ENCODE measurements at regions not wholly inside any gene's neighbourhood (a gene's known extent, or its start where the extent isn't known, plus 50 kb on each side); places are given as distances from the start of the nearest gene placed in this dataset.

DNA sequence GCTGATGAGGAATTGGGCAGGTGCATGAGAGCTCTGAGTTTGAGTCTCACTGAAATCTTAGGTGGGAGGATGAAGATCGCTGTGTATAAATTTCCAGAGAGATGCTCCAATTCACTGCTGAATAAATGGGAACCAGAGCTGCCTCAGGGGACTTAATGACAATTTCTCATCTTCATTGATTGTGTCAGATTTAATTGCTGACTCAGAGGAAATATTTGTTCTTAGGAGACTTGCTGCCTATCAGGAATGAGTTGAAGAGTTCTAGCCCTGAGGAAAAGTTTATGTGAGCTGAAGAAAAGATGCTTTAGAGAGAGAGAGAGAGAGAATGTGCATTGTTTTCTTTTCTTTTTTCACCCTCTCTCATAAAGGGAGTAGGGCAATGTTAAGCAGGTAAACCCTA lies 827.5 kb upstream of the WWC1 start:
- no peak for TF ChIP-seq MIER3 (CRISPR knock-in tag; IDR thresholded peaks at IDR 0.05; ENCODE audit: borderline replicate concordance)
- peak; percentile 78 to 90 for TF ChIP-seq MAFK (conservative IDR thresholded peaks at IDR 0.05 in 1 of 2, IDR thresholded peaks at IDR 0.05 in 1 of 2; ENCODE audit: low read length in 2 of 2)
- peak; percentile 83 for TF ChIP-seq MAFF (IDR thresholded peaks at IDR 0.05; ENCODE audit: low read depth, low read length)
- no peak for ATAC-seq
- FAIRE-seq, result no peak
- Histone ChIP-seq H3K79me2 (ENCODE audit: insufficient read depth, low read length) (no peaks in the 10 kb centered on the region), H3K4me1 (ENCODE audit: insufficient read depth, low read length) (no peaks in the 10 kb centered on the region), H3K4me3 (replicated peaks in 1 of 3; ENCODE audit: insufficient read depth in 1 of 3, low read depth in 2 of 3, low read length in 3 of 3) (no peak overlapping the region), H3K9me3 (ENCODE audit: low read length) (no peaks in the 10 kb centered on the region), H3K9ac (ENCODE audit: insufficient read depth, low read depth, low read length) (no peak overlapping the region), H2AFZ (ENCODE audit: low read length) (no peak overlapping the region), H3K4me2 (ENCODE audit: low read depth, low read length) (no peak overlapping the region), H4K20me1 (ENCODE audit: insufficient read depth, low read length) (no peaks in the 10 kb centered on the region), H3K36me3 (replicated peaks in 1 of 2; ENCODE audit: control insufficient read depth in 1 of 2, insufficient read depth in 2 of 2, low read length in 2 of 2) (no peaks in the 10 kb centered on the region), H3K27ac (ENCODE audit: extremely low read length, insufficient read depth, low read length) (no peak overlapping the region), H3K27me3 (ENCODE audit: control insufficient read depth in 1 of 2, insufficient read depth in 2 of 2, low read length in 2 of 2) (no peaks in the 10 kb centered on the region)
- ChIA-PET POLR2A (no interaction called here), CTCF (ENCODE audit: low intra/inter-chr PET ratio, low total read pairs) (no interaction called here)
- intact Hi-C loops (cut with micrococcal nuclease; ENCODE audit: unreplicated experiment) (no loop called here), in situ Hi-C loops (cut with HindIII; ENCODE audit: extremely low pct_ligation_motif_present, low pct_unique_long_range_greater_than_20kb) (no loop called here)
- no peak for DNase-seq (ENCODE audit: low spot score)
- WGBS (ENCODE audit: low lambda C conversion rate), result 0% methylated on average over 1 of the region's 1 CpG
- BruUV-seq (replicated peaks), result no TSS peak

DNA sequence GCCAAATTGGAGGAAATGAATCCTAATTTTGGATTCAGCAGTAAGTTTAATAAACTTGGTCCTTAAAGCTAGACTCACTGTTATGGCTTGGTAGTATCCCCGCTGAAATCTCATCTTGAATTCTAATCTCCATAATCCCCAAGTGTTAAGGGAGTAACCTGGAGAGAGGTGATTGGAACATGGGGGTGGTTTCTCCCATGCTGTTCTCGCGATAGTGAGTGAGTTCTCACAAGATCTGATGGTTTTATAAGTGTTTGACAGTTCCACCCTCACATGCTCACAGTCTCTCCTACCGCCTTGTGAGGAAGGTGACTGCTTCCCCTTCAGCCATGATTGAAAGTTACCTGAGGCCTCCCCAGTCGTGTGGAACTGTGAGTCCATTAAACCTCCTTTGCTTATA lies 824.5 kb upstream of the WWC1 start:
- Histone ChIP-seq H4K20me1 (ENCODE audit: insufficient read depth, low read length) (no peaks in the 10 kb centered on the region), H3K36me3 (replicated peaks in 1 of 2; ENCODE audit: control insufficient read depth in 1 of 2, insufficient read depth in 2 of 2, low read length in 2 of 2) (no peaks in the 10 kb centered on the region), H3K27ac (ENCODE audit: extremely low read length, insufficient read depth, low read length) (no peak overlapping the region), H3K27me3 (ENCODE audit: control insufficient read depth in 1 of 2, insufficient read depth in 2 of 2, low read length in 2 of 2) (no peaks in the 10 kb centered on the region), H3K4me1 (ENCODE audit: insufficient read depth, low read length) (no peaks in the 10 kb centered on the region), H3K4me3 (replicated peaks in 1 of 3; ENCODE audit: insufficient read depth in 1 of 3, low read depth in 2 of 3, low read length in 3 of 3) (no peak overlapping the region), H3K9ac (ENCODE audit: insufficient read depth, low read depth, low read length) (no peak overlapping the region), H3K9me3 (ENCODE audit: low read length) (no peaks in the 10 kb centered on the region), H2AFZ (ENCODE audit: low read length) (no peak overlapping the region), H3K79me2 (ENCODE audit: insufficient read depth, low read length) (no peaks in the 10 kb centered on the region), H3K4me2 (ENCODE audit: low read depth, low read length) (no peak overlapping the region)
- TF ChIP-seq NCOA5 (CRISPR knock-in tag; IDR thresholded peaks at IDR 0.05), result no peak
- TF ChIP-seq ZNF678 (CRISPR knock-in tag; IDR thresholded peaks at IDR 0.05), result no peak
- TF ChIP-seq KLF13 (CRISPR knock-in tag; IDR thresholded peaks at IDR 0.05), result no peak
- no peak for TF ChIP-seq NRL (CRISPR knock-in tag; IDR thresholded peaks at IDR 0.05; ENCODE audit: borderline replicate concordance)
- TF ChIP-seq, protein P1, sequence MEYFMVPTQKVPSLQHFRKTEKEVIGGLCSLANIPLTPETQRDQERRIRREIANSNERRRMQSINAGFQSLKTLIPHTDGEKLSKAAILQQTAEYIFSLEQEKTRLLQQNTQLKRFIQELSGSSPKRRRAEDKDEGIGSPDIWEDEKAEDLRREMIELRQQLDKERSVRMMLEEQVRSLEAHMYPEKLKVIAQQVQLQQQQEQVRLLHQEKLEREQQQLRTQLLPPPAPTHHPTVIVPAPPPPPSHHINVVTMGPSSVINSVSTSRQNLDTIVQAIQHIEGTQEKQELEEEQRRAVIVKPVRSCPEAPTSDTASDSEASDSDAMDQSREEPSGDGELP (IDR thresholded peaks at IDR 0.05; ENCODE audit: borderline replicate concordance, low read depth), result no peak
- TF ChIP-seq HNRNPLL (IDR thresholded peaks at IDR 0.05; ENCODE audit: low read depth, low read length, poor library complexity, severe bottlenecking), result no peak
- TF ChIP-seq CC2D1A (CRISPR knock-in tag; IDR thresholded peaks at IDR 0.05), result no peak
- no peak for TF ChIP-seq U2AF2 (IDR thresholded peaks at IDR 0.05; ENCODE audit: low read depth, low read length)
- TF ChIP-seq NCOA1 (CRISPR knock-in tag; IDR thresholded peaks at IDR 0.05), result no peak
- no peak for TF ChIP-seq SMYD3 (CRISPR knock-in tag; IDR thresholded peaks at IDR 0.05)
- no peak for TF ChIP-seq KDM3A (CRISPR knock-in tag; IDR thresholded peaks at IDR 0.05; ENCODE audit: low read depth)
- TF ChIP-seq SRSF4 (IDR thresholded peaks at IDR 0.05; ENCODE audit: low read depth, low read length, poor library complexity, severe bottlenecking), result no peak
- in situ Hi-C loops (cut with HindIII; ENCODE audit: extremely low pct_ligation_motif_present, low pct_unique_long_range_greater_than_20kb) (no loop called here), intact Hi-C loops (cut with micrococcal nuclease; ENCODE audit: unreplicated experiment) (no loop called here)
- CTCF ChIA-PET (ENCODE audit: low intra/inter-chr PET ratio, low total read pairs), result no interaction called here
- no TSS peak for BruUV-seq (replicated peaks)
- no peak for DNase-seq (ENCODE audit: low spot score)
- POLR2A ChIA-PET, result no interaction called here
- FAIRE-seq, result no peak
- ATAC-seq, result no peak
- WGBS (ENCODE audit: low lambda C conversion rate), result 0% methylated on average over 3 of the region's 5 CpGs
